ENCODE measurements at regions not wholly inside any gene's neighbourhood (a gene's known extent, or its start where the extent isn't known, plus 50 kb on each side); places are given as distances from the start of the nearest gene placed in this dataset.
"Not testable (repeated sequence)": the region's sequence is repeated elsewhere in the genome, so short reads cannot be mapped to it uniquely, and the experiment has no call there.

GRCh38 chr2:95687852-95688251 lies 96.1 kb downstream of the TRIM43 start:
- TF ChIP-seq CTCF (IDR thresholded peaks at IDR 0.05; ENCODE audit: control extremely low read depth in 1 of 3, insufficient read depth in 1 of 3, low read depth in 1 of 3, low read length in 3 of 3); POLR2A (IDR thresholded peaks at IDR 0.05; ENCODE audit: control extremely low read depth in 1 of 2, low read depth in 2 of 2, low read length in 2 of 2); ZNF274 (IDR thresholded peaks at IDR 0.05; ENCODE audit: borderline replicate concordance, extremely low read depth, low read length); EP300 (IDR thresholded peaks at IDR 0.05; ENCODE audit: borderline replicate concordance in 1 of 2, low read depth in 2 of 2, low read length in 2 of 2); PHF8 (conservative IDR thresholded peaks at IDR 0.05; ENCODE audit: low read depth, low read length); MAFK (IDR thresholded peaks at IDR 0.05; ENCODE audit: low read depth, low read length); CREB1 (IDR thresholded peaks at IDR 0.05); RAD21 (IDR thresholded peaks at IDR 0.05 in 1 of 2, conservative IDR thresholded peaks at IDR 0.05 in 1 of 2; ENCODE audit: low read depth in 2 of 2, low read length in 2 of 2): not testable (repeated sequence)

Data from H1 (cell line).